ENCODE measurements at regions not wholly inside any gene's neighbourhood (a gene's known extent, or its start where the extent isn't known, plus 50 kb on each side); places are given as distances from the start of the nearest gene placed in this dataset.

DNA sequence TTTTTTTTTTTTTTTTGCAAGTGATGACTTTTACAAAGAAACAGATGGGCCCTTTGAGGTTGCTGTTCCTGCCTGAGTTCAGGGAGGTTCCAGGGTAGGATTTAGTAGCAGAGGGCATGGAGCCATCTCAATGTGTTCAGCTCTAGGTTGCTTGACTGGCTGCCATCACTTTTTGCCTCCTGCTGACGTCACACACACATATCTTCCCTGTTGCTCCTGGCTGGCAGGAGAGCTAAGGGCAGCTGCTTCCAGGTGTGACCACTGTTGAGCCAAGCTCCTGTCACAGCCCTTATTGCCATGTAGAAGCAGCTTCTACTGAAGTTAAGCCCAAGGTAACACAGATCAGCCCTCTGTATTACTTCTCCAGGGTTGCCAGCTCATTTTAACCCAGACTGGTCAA lies 394.2 kb upstream of the SPRED2 start:
- FAIRE-seq: no peak
- WGBS, 2 experiments (ENCODE audit: extremely low coverage in 1 of 2, insufficient coverage in 1 of 2, insufficient read length in 1 of 2, insufficient replicate concordance in 2 of 2, low coverage in 1 of 2, low lambda C conversion rate in 2 of 2, missing lambda C conversion rate in 1 of 2): 69% methylated on average over 1 of the region's 1 CpG; no CpG with 5 or more reads in 1 of the 2 experiments
- no peak for TF ChIP-seq ZNF274 (IDR thresholded peaks at IDR 0.05; ENCODE audit: borderline replicate concordance, extremely low read depth, low read length)
- TF ChIP-seq, protein P1, sequence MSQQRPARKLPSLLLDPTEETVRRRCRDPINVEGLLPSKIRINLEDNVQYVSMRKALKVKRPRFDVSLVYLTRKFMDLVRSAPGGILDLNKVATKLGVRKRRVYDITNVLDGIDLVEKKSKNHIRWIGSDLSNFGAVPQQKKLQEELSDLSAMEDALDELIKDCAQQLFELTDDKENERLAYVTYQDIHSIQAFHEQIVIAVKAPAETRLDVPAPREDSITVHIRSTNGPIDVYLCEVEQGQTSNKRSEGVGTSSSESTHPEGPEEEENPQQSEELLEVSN (IDR thresholded peaks at IDR 0.05): no peak
- no peak for TF ChIP-seq FOSL1 (IDR thresholded peaks at IDR 0.05; ENCODE audit: insufficient read depth, low read depth, low read length)
- TF ChIP-seq POLR2AphosphoS5 (IDR thresholded peaks at IDR 0.05; ENCODE audit: low read depth, low read length): no peak
- TF ChIP-seq SP2 (IDR thresholded peaks at IDR 0.05; ENCODE audit: low read length): no peak
- TF ChIP-seq TBP (IDR thresholded peaks at IDR 0.05; ENCODE audit: low read depth, low read length): no peak
- TF ChIP-seq JUN (IDR thresholded peaks at IDR 0.05; ENCODE audit: low read depth, low read length): no peak
- no peak for TF ChIP-seq RFX5 (IDR thresholded peaks at IDR 0.05; ENCODE audit: borderline replicate concordance, low read depth, low read length)
- no peak for TF ChIP-seq SIRT6 (IDR thresholded peaks at IDR 0.05; ENCODE audit: low read length)
- no peak for TF ChIP-seq HDAC6 (IDR thresholded peaks at IDR 0.05; ENCODE audit: low read depth, low read length)
- no peak for TF ChIP-seq PHF8 (conservative IDR thresholded peaks at IDR 0.05; ENCODE audit: low read depth, low read length)
- no peak for TF ChIP-seq NANOG (IDR thresholded peaks at IDR 0.05; ENCODE audit: insufficient read depth, low read depth, low read length, poor library complexity, severe bottlenecking)
- no peak for TF ChIP-seq TAF1 (IDR thresholded peaks at IDR 0.05; ENCODE audit: low read depth, low read length)
- no peak for TF ChIP-seq EZH2 (IDR thresholded peaks at IDR 0.05; ENCODE audit: low read depth, low read length, severe bottlenecking)
- no peak for TF ChIP-seq BACH1 (IDR thresholded peaks at IDR 0.05; ENCODE audit: low read length)

More for the DNA sequence above, 394.2 kb upstream of the SPRED2 start:
- no peak overlapping the region for H3K18ac ChIP-seq (ENCODE audit: extremely low read depth, low read length)
- no peak overlapping the region for H4K8ac ChIP-seq (ENCODE audit: extremely low read depth, insufficient read depth, low read length)
- H4K5ac ChIP-seq (ENCODE audit: insufficient read length, low read depth, low read length): no peak overlapping the region
- H3K23me2 ChIP-seq (ENCODE audit: low read depth, low read length): no peaks in the 10 kb centered on the region
- H4K20me1 ChIP-seq (replicated peaks in 1 of 2; ENCODE audit: control insufficient read depth in 1 of 2, insufficient read depth in 2 of 2, low read length in 2 of 2): no peaks in the 10 kb centered on the region
- ChIA-PET CTCF (ENCODE audit: partially characterized antibody) (interaction anchor here (0.6 to 1.7 kb wide), 9 partner anchors 9 to 1497 kb away, joined by 3 to 5 read pairs (median 3); no protein-coding TSS in a partner anchor), POLR2A (ENCODE audit: partially characterized antibody) (no interaction called here)
- no peak overlapping the region for H2BK5ac ChIP-seq (ENCODE audit: low read depth, low read length)
- no peak overlapping the region for H2BK120ac ChIP-seq (replicated peaks; ENCODE audit: low read depth, low read length)
- no peak overlapping the region for H3K23ac ChIP-seq (ENCODE audit: insufficient read length)
- no peaks in the 10 kb centered on the region for H3K79me1 ChIP-seq (ENCODE audit: low read depth, low read length)
- H2AFZ ChIP-seq (ENCODE audit: low read length): no peak overlapping the region
- no peak overlapping the region for H3K4me3 ChIP-seq (ENCODE audit: extremely low read depth in 1 of 4, insufficient read depth in 2 of 4, low read depth in 3 of 4, low read length in 4 of 4)
- H2BK20ac ChIP-seq (ENCODE audit: low read length): no peak overlapping the region
- no peak overlapping the region for H3K9ac ChIP-seq (replicated peaks in 1 of 4; ENCODE audit: extremely low read depth in 1 of 4, low read depth in 3 of 4, low read length in 3 of 4)
- no peak overlapping the region for H3K56ac ChIP-seq (replicated peaks; ENCODE audit: insufficient read length, low read depth, low read length)
- no peak overlapping the region for H2BK15ac ChIP-seq (ENCODE audit: low read length)
- H3K14ac ChIP-seq (ENCODE audit: insufficient read length): no peak overlapping the region
- no peak overlapping the region for H3K4ac ChIP-seq (replicated peaks; ENCODE audit: insufficient read length, low read depth, low read length)
- no peaks in the 10 kb centered on the region for H3K79me2 ChIP-seq (ENCODE audit: control insufficient read depth in 1 of 2, insufficient read depth in 2 of 2, low read length in 2 of 2)
- DNase-seq (ENCODE audit: low read depth in 1 of 2, low spot score in 2 of 2): no peak
- peaks cover 0 to 4% of the 10 kb centered on the region in 2 experiments; a peak in 2 of 4 replicates for H3K9me3 ChIP-seq (ENCODE audit: insufficient read depth in 2 of 2, low read depth in 1 of 2, low read length in 1 of 2)
- H2AK5ac ChIP-seq (ENCODE audit: low read depth, low read length): no peak overlapping the region
- no peak overlapping the region for H3K27ac ChIP-seq (ENCODE audit: low read depth, low read length)
- H3K36me3 ChIP-seq (ENCODE audit: control insufficient read depth in 2 of 4, insufficient read depth in 4 of 4, low read length in 3 of 4): no peaks in the 10 kb centered on the region
- no peaks in the 10 kb centered on the region for H3K4me1 ChIP-seq (replicated peaks in 1 of 4; ENCODE audit: control insufficient read depth in 3 of 4, insufficient read depth in 4 of 4, low read length in 3 of 4)
- no peaks in the 10 kb centered on the region for H3K27me3 ChIP-seq (replicated peaks in 1 of 4; ENCODE audit: control insufficient read depth in 3 of 4, extremely low read depth in 1 of 4, insufficient read depth in 3 of 4, low read length in 3 of 4)
- H3K4me2 ChIP-seq (ENCODE audit: insufficient read depth in 1 of 2, low read depth in 2 of 2, low read length in 2 of 2): no peak overlapping the region
- no peak overlapping the region for H4K91ac ChIP-seq (replicated peaks; ENCODE audit: insufficient read length, low read length)
- H2BK12ac ChIP-seq (ENCODE audit: low read depth, low read length): no peak overlapping the region
